Small intestine (tissue), 7 donors: ENCODE measurements at regions not wholly inside any gene's neighbourhood (a gene's known extent, or its start where the extent isn't known, plus 50 kb on each side); places are given as distances from the start of the nearest gene placed in this dataset.

Source experiments
- DNase-seq, 2 donors: peaks; one replicate each; pipeline versions ENCODE4 v3.0.0 to v3.0.0-alpha.2; 2013
- FAIRE-seq: peaks from 2 replicates; lab custom pipeline; 2012; peaks lifted over from hg19 to GRCh38; lab: Jason Lieb, UNC
- H3K27ac ChIP-seq, 3 donors: one replicate each; pipeline ENCODE4 v1.5.1; 2013; ENCODE audit warnings: low read length in 2 of 3, mild to moderate bottlenecking in 2 of 3, control low read depth in 1 of 3, inconsistent platforms in 1 of 3, low read depth in 1 of 3, moderate library complexity in 1 of 3
- H3K27me3 ChIP-seq, 3 donors: one replicate each; pipeline ENCODE4 v1.6.1; 2013; ENCODE audit warnings: low read length in 3 of 3, inconsistent platforms in 1 of 3; ENCODE audit not compliant: control insufficient read depth in 3 of 3, insufficient read depth in 3 of 3
- H3K36me3 ChIP-seq, 3 donors: one replicate each; pipeline ENCODE4 v1.6.1; 2013; ENCODE audit warnings: low read length in 3 of 3, inconsistent platforms in 1 of 3, low read depth in 1 of 3, mild to moderate bottlenecking in 1 of 3, moderate library complexity in 1 of 3; ENCODE audit not compliant: control insufficient read depth in 3 of 3, insufficient read depth in 2 of 3
- H3K4me1 ChIP-seq, 3 donors: one replicate each; pipeline ENCODE4 v1.6.1; 2013; ENCODE audit warnings: low read length in 2 of 3, inconsistent platforms in 1 of 3, low read depth in 1 of 3, mild to moderate bottlenecking in 1 of 3, moderate library complexity in 1 of 3; ENCODE audit not compliant: control insufficient read depth in 3 of 3, insufficient read depth in 2 of 3
- H3K4me3 ChIP-seq, 3 donors: one replicate each; pipeline ENCODE4 v1.5.1; 2013; ENCODE audit warnings: low read length in 3 of 3, control low read depth in 1 of 3, inconsistent platforms in 1 of 3, low read depth in 1 of 3, mild to moderate bottlenecking in 1 of 3, moderate library complexity in 1 of 3
- H3K9me3 ChIP-seq, 2 donors: one replicate each; pipeline ENCODE4 v1.6.1; 2013; ENCODE audit warnings: low read depth in 1 of 2, low read length in 1 of 2; ENCODE audit not compliant: control insufficient read depth in 2 of 2, insufficient read depth in 1 of 2
- WGBS, 3 donors: extraction: QIAGEN DNeasy Blood & Tissue Kit; methylation state at CpG; one replicate each; pipeline ENCODE4 v1.1.7; 2013; 5-methylcytosine and 5-hydroxymethylcytosine counted together
- donor health status: healthy with polysubstance abuse.
- donor health status: control.
- donor health status: control.
- donor health status: Bipolar disorder and iron deficiency.
- donor health status: healthy.

GRCh38 chr4:117831060-117831683 is 203.1 kb upstream of the NDST3 start:
- DNase-seq (no peak), FAIRE-seq (no peak)
- H3K4me3 ChIP-seq, result no peak overlapping the region
- H3K27ac ChIP-seq, result no peak overlapping the region
- 77 to 82% (median 79%) methylated on average over 10 of the region's 10 CpGs for WGBS, 3 donors
- H3K36me3 ChIP-seq, result no peaks in the 10 kb centered on the region
- peaks cover 0 to 8% of the 10 kb centered on the region in 2 donors for H3K9me3 ChIP-seq
- H3K4me1 ChIP-seq, result no peaks in the 10 kb centered on the region
- no peaks in the 10 kb centered on the region for H3K27me3 ChIP-seq

GRCh38 chr4:117835566-117835965 is 198.7 kb upstream of the NDST3 start:
- Histone ChIP-seq H3K4me1 (no peaks in the 10 kb centered on the region), H3K4me3 (no peak overlapping the region), H3K36me3 (no peaks in the 10 kb centered on the region), H3K27me3 (no peaks in the 10 kb centered on the region), H3K27ac (no peak overlapping the region), H3K9me3 (peaks cover 0 to 8% of the 10 kb centered on the region in 2 donors)
- no peak for DNase-seq
- 94 to 96% (median 95%) methylated on average over 10 of the region's 10 CpGs for WGBS, 3 donors
- no peak for FAIRE-seq

- Histone ChIP-seq H3K4me1 (no peaks in the 10 kb centered on the region), H3K4me3 (no peak overlapping the region), H3K9me3 (peaks cover 0 to 9% of the 10 kb centered on the region in 2 donors), H3K36me3 (no peaks in the 10 kb centered on the region), H3K27me3 (no peaks in the 10 kb centered on the region), H3K27ac (no peak overlapping the region)
- 84 to 90% (median 90%) methylated on average over 1 of the region's 1 CpG for WGBS, 3 donors
- DNase-seq, result no peak
- FAIRE-seq, result no peak
Observed at GRCh38 chr4:117844594-117844993, 189.7 kb upstream of the NDST3 start.

GRCh38 chr4:117845270-117845669 is 189.0 kb upstream of the NDST3 start:
- DNase-seq, result no peak
- Histone ChIP-seq H3K27ac (no peak overlapping the region), H3K9me3 (peaks cover 0 to 15% of the 10 kb centered on the region in 2 donors), H3K27me3 (no peaks in the 10 kb centered on the region), H3K4me3 (no peak overlapping the region), H3K36me3 (no peaks in the 10 kb centered on the region), H3K4me1 (no peaks in the 10 kb centered on the region)
- FAIRE-seq, result no peak
- 61 to 73% (median 70%) methylated on average over 1 of the region's 1 CpG for WGBS, 3 donors

- Histone ChIP-seq H3K4me3 (no peak overlapping the region), H3K9me3 (peaks cover 0 to 19% of the 10 kb centered on the region in 2 donors), H3K4me1 (no peaks in the 10 kb centered on the region), H3K36me3 (no peaks in the 10 kb centered on the region), H3K27me3 (no peaks in the 10 kb centered on the region), H3K27ac (no peak overlapping the region)
- 26 to 61% (median 37%) methylated on average over 4 of the region's 4 CpGs for WGBS, 3 donors
- peak in 1 of 2 donors; percentile 1 for DNase-seq
- FAIRE-seq, result no peak
Observed at GRCh38 chr4:117847849-117848248, 186.4 kb upstream of the NDST3 start.

- no peaks in the 10 kb centered on the region for H3K27me3 ChIP-seq
- H3K9me3 ChIP-seq, result no peaks in the 10 kb centered on the region
- 44 to 62% (median 48%) methylated on average over 1 of the region's 1 CpG for WGBS, 3 donors
- no peak for FAIRE-seq
- no peak for DNase-seq
- no peak overlapping the region for H3K27ac ChIP-seq
- no peak overlapping the region for H3K4me3 ChIP-seq
- no peaks in the 10 kb centered on the region for H3K4me1 ChIP-seq
- H3K36me3 ChIP-seq, result no peaks in the 10 kb centered on the region
Observed at GRCh38 chr4:117868201-117868600, 166.1 kb upstream of the NDST3 start.

GRCh38 chr4:117873779-117874178 is 160.5 kb upstream of the NDST3 start:
- H3K27me3 ChIP-seq, result no peaks in the 10 kb centered on the region
- H3K36me3 ChIP-seq, result no peaks in the 10 kb centered on the region
- 39 to 56% (median 42%) methylated on average over 2 of the region's 2 CpGs for WGBS, 3 donors
- no peaks in the 10 kb centered on the region for H3K4me1 ChIP-seq
- no peak overlapping the region for H3K27ac ChIP-seq
- no peak overlapping the region for H3K4me3 ChIP-seq
- DNase-seq (no peak), FAIRE-seq (no peak)
- H3K9me3 ChIP-seq, result no peaks in the 10 kb centered on the region

GRCh38 chr4:117874216-117874615 is 160.1 kb upstream of the NDST3 start:
- no peak for FAIRE-seq

GRCh38 chr4:117889978-117890377 is 144.3 kb upstream of the NDST3 start:
- 87 to 90% (median 89%) methylated on average over 3 of the region's 3 CpGs for WGBS, 3 donors
- H3K27me3 ChIP-seq, result no peaks in the 10 kb centered on the region
- no peak for DNase-seq
- H3K9me3 ChIP-seq, result no peaks in the 10 kb centered on the region
- H3K36me3 ChIP-seq, result no peaks in the 10 kb centered on the region
- no peak overlapping the region for H3K27ac ChIP-seq
- FAIRE-seq, result no peak
- H3K4me3 ChIP-seq, result no peak overlapping the region
- no peaks in the 10 kb centered on the region for H3K4me1 ChIP-seq

More at GRCh38 chr4:117874216-117874615, 160.1 kb upstream of the NDST3 start:
- no peaks in the 10 kb centered on the region for H3K36me3 ChIP-seq
- no peak overlapping the region for H3K27ac ChIP-seq
- WGBS, 3 donors, result 65 to 86% (median 71%) methylated on average over 1 of the region's 1 CpG
- no peaks in the 10 kb centered on the region for H3K27me3 ChIP-seq
- H3K4me1 ChIP-seq, result no peaks in the 10 kb centered on the region
- H3K9me3 ChIP-seq, result no peaks in the 10 kb centered on the region
- DNase-seq, result no peak
- no peak overlapping the region for H3K4me3 ChIP-seq
